SJCRH30 (cell line): ENCODE measurements at regions not wholly inside any gene's neighbourhood (a gene's known extent, or its start where the extent isn't known, plus 50 kb on each side); places are given as distances from the start of the nearest gene placed in this dataset.

Experiments
- DNase-seq, 2 experiments: peaks; one replicate each; pipeline ENCODE4 v3.0.0-alpha.2; 2015 to 2020
- H3K27ac ChIP-seq: fragments of 250-450 bp; sonication (Bioruptor Pico); 2 replicates; pipeline ENCODE4 v1.5.1; 2020; ENCODE audit warnings: mild to moderate bottlenecking, moderate library complexity
- H3K27me3 ChIP-seq: fragments of 250-450 bp; sonication (Bioruptor Pico); 2 replicates; pipeline ENCODE4 v1.5.1; 2020; ENCODE audit warnings: mild to moderate bottlenecking, moderate library complexity
- H3K36me3 ChIP-seq: fragments of 250-450 bp; sonication (Bioruptor Pico); 2 replicates; pipeline ENCODE4 v1.5.1; 2020; ENCODE audit warnings: mild to moderate bottlenecking, moderate library complexity
- H3K4me1 ChIP-seq: fragments of 250-450 bp; sonication (Bioruptor Pico); 2 replicates; pipeline ENCODE4 v1.5.1; 2020; ENCODE audit warnings: mild to moderate bottlenecking, moderate library complexity
- H3K4me3 ChIP-seq: fragments of 250-450 bp; sonication (Bioruptor Pico); 2 replicates; pipeline ENCODE4 v1.5.1; 2020; ENCODE audit warnings: mild to moderate bottlenecking, moderate library complexity
- H3K9me3 ChIP-seq: fragments of 250-450 bp; sonication (Bioruptor Pico); replicated peaks from 2 replicates; pipeline ENCODE4 v1.5.1; 2020; ENCODE audit warnings: mild to moderate bottlenecking, moderate library complexity

DNA sequence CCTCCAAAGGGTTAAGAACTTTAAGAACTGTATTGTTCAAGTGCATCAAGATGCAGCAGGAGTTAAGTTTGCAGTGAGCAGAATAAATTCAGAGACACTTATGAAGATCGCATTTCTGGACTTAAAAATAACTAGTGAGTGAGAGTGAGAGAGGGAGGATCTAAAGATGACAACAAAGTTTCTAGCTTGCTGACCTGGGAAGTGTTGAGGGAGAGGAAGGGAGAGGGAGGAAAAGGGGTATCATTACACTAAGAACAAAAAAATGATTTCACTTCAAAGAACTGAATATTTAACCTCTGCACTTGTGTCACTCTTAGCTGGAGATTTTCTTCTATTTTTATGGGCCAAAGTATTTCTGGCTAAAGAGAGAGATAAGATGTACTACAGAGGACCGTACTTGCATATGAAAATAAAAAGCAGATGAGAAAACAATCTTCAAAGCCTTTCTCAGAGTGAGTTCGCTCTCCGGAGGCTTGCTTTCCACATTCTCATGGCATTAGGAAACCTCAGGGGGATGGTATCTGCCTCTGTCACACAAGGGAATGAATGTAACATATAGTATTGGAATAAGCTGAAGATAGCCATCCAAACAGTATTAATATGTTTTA lies 91.4 kb upstream of the TJP1 start:
- no peaks in the 10 kb centered on the region for H3K36me3 ChIP-seq
- DNase-seq = no peak
- H3K4me3 ChIP-seq = no peak overlapping the region
- no peaks in the 10 kb centered on the region for H3K27me3 ChIP-seq
- no peaks in the 10 kb centered on the region; the same call in 1 of the 2 replicates for H3K9me3 ChIP-seq
- no peak overlapping the region for H3K27ac ChIP-seq
- H3K4me1 ChIP-seq = peaks cover 2% of the 10 kb centered on the region; the same call in 1 of the 2 replicates

GRCh38 chr15:29911705-29912104 lies 89.4 kb upstream of the TJP1 start:
- Histone ChIP-seq H3K27me3 (no peaks in the 10 kb centered on the region), H3K36me3 (no peaks in the 10 kb centered on the region), H3K4me3 (no peak overlapping the region), H3K27ac (no peak overlapping the region), H3K9me3 (no peaks in the 10 kb centered on the region; the same call in 1 of the 2 replicates), H3K4me1 (peaks cover 2% of the 10 kb centered on the region; the same call in 1 of the 2 replicates)
- no peak for DNase-seq

DNA sequence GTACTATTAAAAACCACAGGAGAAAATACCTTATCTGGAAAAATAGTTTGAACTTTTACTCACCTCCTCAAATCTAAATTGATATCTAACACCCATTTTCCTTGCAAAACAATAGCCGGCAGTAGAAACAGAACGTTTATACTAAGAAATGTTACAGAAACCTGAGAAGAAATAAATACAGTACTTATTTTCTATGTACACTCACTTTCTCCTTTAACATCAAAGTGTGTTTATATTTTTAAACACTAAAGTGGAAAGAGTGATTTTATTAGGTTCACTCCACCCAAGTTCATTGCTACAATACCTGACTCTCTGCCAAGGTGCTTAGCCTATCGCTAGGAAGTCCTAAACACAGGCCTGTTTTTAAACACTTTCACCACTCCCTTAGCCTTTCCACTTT lies 87.8 kb upstream of the TJP1 start:
- no peaks in the 10 kb centered on the region for H3K27me3 ChIP-seq
- no peak overlapping the region for H3K27ac ChIP-seq
- no peak for DNase-seq
- peaks cover 2% of the 10 kb centered on the region; the same call in 1 of the 2 replicates for H3K4me1 ChIP-seq
- H3K4me3 ChIP-seq = no peak overlapping the region
- H3K9me3 ChIP-seq = no peaks in the 10 kb centered on the region; the same call in 1 of the 2 replicates
- H3K36me3 ChIP-seq = no peaks in the 10 kb centered on the region

DNA sequence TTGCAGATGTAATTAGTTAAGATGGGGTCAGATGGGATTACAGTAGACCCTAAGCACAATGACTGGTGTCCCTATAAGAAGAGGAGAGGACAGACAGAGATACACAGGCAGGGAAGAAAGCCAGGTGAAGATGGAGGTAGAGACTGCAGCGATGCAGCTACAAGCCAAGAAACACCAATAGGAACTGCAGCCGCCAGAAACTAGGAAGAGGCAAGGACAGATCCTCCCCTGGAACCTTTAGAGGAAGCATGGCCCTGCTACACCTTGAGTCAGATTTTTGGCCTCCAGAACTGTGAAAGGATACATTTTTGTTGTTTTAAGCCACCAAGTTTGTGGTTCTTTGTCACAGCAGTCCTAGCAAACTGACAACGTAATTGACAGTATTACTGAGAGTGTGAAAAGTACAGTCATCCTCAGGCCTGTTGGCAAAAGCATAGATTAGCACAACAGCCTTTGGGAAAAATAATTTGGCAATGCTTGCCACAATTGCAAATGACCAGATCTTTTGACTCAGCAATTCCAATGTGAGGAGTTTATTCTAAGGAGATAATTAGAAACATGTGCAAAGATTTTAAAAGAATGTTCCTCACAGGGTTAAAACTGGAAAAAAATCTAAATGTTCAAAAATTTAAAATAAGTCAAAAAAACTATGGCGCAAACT lies 82.6 kb upstream of the TJP1 start:
- Histone ChIP-seq H3K27ac (no peak overlapping the region), H3K4me3 (no peak overlapping the region), H3K36me3 (no peaks in the 10 kb centered on the region), H3K27me3 (no peaks in the 10 kb centered on the region), H3K4me1 (no peaks in the 10 kb centered on the region), H3K9me3 (no peaks in the 10 kb centered on the region)
- DNase-seq = no peak

DNA sequence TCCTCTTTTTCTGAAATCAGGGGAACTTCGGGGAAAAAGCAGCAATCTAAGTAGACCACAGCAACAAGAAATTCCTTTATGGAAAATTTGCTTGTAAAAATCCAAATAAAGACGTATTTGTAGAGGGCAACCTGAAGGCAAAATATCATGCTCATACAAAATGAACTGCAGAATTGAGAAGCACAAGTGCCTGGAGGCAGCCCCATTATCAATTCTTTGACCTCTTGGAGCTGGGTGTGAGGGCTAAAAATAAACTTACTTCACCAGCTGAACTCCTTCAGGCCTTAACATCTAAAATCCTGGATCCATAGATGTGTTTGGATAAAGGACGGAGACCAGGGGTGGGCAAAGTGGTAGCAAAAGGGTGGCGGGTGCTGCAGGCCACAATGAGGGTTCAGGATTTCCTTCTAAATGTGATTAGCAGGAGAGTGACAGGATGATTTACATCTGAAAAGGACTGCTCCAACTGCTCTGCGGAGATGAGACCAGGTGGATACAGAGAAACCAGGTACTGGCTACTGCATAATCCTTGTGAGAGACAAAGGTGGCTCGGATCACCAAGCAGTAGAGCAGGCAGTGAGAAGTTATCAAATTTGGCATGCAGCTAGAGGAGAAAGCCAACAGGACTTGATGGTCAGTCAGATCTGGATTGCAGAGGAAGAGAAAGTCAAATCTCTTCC lies 81.7 kb upstream of the TJP1 start:
- no peak overlapping the region for H3K4me3 ChIP-seq
- H3K9me3 ChIP-seq = no peaks in the 10 kb centered on the region
- no peak for DNase-seq
- H3K27me3 ChIP-seq = no peaks in the 10 kb centered on the region
- no peaks in the 10 kb centered on the region for H3K4me1 ChIP-seq
- H3K36me3 ChIP-seq = no peaks in the 10 kb centered on the region
- no peak overlapping the region for H3K27ac ChIP-seq

DNA sequence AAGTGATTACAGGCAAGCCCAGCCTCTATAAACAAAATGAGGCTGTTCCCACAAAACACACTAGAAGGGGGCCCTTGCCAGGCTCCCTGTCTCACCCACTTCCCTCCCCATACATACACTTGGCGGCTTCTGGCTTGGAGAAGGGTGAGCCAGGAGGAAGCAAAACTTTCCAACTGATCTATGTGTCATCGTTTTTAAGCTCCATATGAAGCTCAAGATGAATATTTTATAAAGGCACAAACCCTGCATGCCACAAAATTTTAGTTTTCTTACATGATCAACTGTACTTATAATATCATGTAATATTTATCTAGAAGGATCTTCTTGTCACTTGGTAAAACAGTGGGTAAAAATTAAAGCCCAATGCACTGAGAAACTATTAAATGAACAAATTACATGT lies 80.8 kb upstream of the TJP1 start:
- H3K9me3 ChIP-seq = peaks cover 5% of the 10 kb centered on the region; the same call in 1 of the 2 replicates
- H3K4me1 ChIP-seq = no peaks in the 10 kb centered on the region
- no peak for DNase-seq
- no peaks in the 10 kb centered on the region for H3K27me3 ChIP-seq
- H3K27ac ChIP-seq = no peak overlapping the region
- no peaks in the 10 kb centered on the region for H3K36me3 ChIP-seq
- no peak overlapping the region for H3K4me3 ChIP-seq

GRCh38 chr15:29900237-29901189 lies 78.2 kb upstream of the TJP1 start:
- Histone ChIP-seq H3K9me3 (peaks cover 5% of the 10 kb centered on the region; the same call in 1 of the 2 replicates), H3K27ac (no peak overlapping the region), H3K27me3 (no peaks in the 10 kb centered on the region), H3K4me1 (no peaks in the 10 kb centered on the region), H3K36me3 (no peaks in the 10 kb centered on the region), H3K4me3 (no peak overlapping the region)
- no peak for DNase-seq

DNA sequence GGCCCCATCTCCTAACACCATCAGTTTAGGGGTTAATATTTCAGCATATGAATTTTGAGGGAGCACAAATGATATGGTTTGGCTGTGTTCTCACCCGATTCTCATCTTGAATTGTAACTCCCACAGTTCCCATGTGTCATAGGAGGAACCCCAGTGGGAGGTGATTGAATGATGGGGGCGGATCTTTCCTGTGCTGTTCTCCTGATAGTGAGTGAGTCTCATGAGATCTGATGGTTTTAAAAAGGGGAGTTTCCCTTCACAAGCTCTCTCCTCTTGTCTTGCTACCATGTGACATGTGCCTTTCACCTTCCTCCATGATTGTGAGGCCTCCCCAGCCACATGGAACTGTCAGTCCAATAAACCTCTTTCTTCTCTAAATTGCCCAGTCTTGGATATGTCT lies 73.8 kb upstream of the TJP1 start:
- H3K4me3 ChIP-seq = no peak overlapping the region
- H3K4me1 ChIP-seq = no peaks in the 10 kb centered on the region
- H3K27me3 ChIP-seq = no peaks in the 10 kb centered on the region
- no peaks in the 10 kb centered on the region for H3K36me3 ChIP-seq
- no peak for DNase-seq
- H3K27ac ChIP-seq = no peak overlapping the region
- H3K9me3 ChIP-seq = peaks cover 5% of the 10 kb centered on the region; the same call in 1 of the 2 replicates

GRCh38 chr15:29891096-29891457 lies 68.8 kb upstream of the TJP1 start:
- Histone ChIP-seq H3K4me3 (no peak overlapping the region), H3K4me1 (peaks cover 30% of the 10 kb centered on the region), H3K36me3 (no peaks in the 10 kb centered on the region), H3K27ac (no peak overlapping the region), H3K27me3 (no peaks in the 10 kb centered on the region), H3K9me3 (no peaks in the 10 kb centered on the region)
- no peak for DNase-seq

DNA sequence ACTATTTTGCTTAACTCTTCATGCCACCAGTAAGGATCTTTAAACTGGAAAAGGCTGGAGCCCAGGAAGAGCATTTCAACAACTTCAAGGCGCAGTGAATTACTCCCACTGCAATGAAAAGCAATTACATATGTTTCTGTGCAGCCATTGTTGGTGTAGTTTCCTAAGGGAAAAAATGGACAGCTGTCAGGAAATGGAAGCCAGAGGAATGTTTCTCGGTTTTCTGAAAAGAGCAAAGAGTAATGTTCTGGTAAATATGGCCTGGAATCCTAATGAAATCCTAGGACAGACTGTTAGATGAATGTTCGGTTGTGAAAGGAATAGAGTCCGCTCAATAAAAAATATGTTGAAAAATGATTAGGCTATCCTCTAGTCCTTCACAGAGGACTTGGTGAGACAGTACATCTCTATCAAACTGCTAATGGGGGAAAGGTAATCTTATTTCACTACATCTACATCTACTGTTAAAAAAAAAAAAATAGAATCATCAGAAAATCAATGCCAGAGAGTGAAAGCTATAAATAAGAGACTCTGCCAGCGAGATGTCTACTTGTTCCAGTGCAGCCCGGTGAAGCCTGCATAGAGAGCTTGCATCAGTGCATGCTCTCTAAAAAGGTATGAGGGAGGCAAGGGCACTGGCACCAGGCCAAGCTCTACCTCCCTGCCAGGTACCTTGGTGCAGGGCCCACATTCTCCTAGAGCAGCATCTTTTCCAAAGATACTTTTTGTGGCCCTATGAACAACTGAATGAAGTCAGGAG lies 68.2 kb upstream of the TJP1 start:
- no peaks in the 10 kb centered on the region for H3K9me3 ChIP-seq
- H3K4me3 ChIP-seq = peak overlapping the region; percentile 31
- H3K4me1 ChIP-seq = peaks cover 30% of the 10 kb centered on the region
- no peaks in the 10 kb centered on the region for H3K27me3 ChIP-seq
- DNase-seq = peak in 1 of 2 experiments; percentile 48
- H3K27ac ChIP-seq = peak overlapping the region; percentile 52
- no peaks in the 10 kb centered on the region for H3K36me3 ChIP-seq

DNA sequence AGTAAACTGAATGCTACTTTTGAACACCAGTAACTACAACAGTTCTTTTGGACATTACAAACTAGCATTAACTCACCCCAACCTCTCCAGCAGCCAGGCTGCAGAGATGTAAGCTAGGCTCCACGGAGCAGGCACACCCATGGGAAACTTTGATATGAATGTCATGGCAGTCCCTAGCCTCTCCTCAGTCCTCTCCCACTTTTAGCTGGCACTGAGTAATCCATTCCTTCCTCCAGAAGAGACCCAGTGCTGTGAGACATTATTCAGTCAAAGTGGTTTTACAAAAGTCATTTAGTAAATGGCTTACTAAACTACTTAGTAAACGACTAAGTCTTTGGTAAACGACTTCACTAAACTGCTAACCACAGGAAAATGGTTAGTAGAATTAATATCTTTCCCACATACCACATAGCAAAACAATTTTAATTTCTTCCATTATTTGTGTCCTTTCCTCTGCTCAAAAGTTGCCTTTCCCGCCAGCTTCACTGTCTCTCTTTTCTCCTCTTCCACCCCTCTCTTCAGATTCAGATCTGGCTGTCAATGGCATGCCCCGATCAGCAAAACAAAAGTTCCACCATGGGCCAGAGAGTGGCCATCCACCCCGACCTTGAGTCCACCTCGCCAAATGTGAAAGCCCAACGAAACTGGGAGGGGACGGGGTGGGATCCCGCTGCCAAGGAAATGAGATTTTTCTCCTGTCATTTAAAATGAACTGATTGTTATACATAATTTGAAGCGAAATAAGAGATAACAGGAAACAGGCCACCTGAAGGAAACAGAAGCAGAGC lies 67.5 kb upstream of the TJP1 start:
- Histone ChIP-seq H3K9me3 (no peaks in the 10 kb centered on the region), H3K4me3 (peak overlapping the region; percentile 31), H3K36me3 (no peaks in the 10 kb centered on the region), H3K4me1 (peaks cover 30% of the 10 kb centered on the region), H3K27me3 (no peaks in the 10 kb centered on the region), H3K27ac (peak overlapping the region; percentile 52)
- DNase-seq = peak in 1 of 2 experiments; percentile 42

- no peaks in the 10 kb centered on the region for H3K9me3 ChIP-seq
- H3K4me1 ChIP-seq = peaks cover 30% of the 10 kb centered on the region
- no peak overlapping the region for H3K4me3 ChIP-seq
- H3K27me3 ChIP-seq = no peaks in the 10 kb centered on the region
- H3K36me3 ChIP-seq = no peaks in the 10 kb centered on the region
- DNase-seq = peak; percentile 64 to 76
- H3K27ac ChIP-seq = peak overlapping the region; percentile 27
Observed at GRCh38 chr15:29888646-29889045, 66.4 kb upstream of the TJP1 start.

GRCh38 chr15:29887721-29888120 lies 65.5 kb upstream of the TJP1 start:
- Histone ChIP-seq H3K27ac (no peak overlapping the region), H3K36me3 (no peaks in the 10 kb centered on the region), H3K4me1 (peaks cover 30% of the 10 kb centered on the region), H3K27me3 (no peaks in the 10 kb centered on the region), H3K4me3 (no peak overlapping the region), H3K9me3 (no peaks in the 10 kb centered on the region)
- DNase-seq = peak in 1 of 2 experiments; percentile 17
